GM21723 (cell line): ENCODE measurements at regions not wholly inside any gene's neighbourhood (a gene's known extent, or its start where the extent isn't known, plus 50 kb on each side); places are given as distances from the start of the nearest gene placed in this dataset.
"Not testable (repeated sequence)": the region's sequence is repeated elsewhere in the genome, so short reads cannot be mapped to it uniquely, and the experiment has no call there.

ENCODE experiments used
- ATAC-seq: cut with Tn5 transposase; IDR thresholded peaks from one replicate; pipeline ENCODE4 v1.9.1; 2021; ENCODE audit warnings: mild to moderate bottlenecking, moderate library complexity; ENCODE audit not compliant: unreplicated experiment

DNA sequence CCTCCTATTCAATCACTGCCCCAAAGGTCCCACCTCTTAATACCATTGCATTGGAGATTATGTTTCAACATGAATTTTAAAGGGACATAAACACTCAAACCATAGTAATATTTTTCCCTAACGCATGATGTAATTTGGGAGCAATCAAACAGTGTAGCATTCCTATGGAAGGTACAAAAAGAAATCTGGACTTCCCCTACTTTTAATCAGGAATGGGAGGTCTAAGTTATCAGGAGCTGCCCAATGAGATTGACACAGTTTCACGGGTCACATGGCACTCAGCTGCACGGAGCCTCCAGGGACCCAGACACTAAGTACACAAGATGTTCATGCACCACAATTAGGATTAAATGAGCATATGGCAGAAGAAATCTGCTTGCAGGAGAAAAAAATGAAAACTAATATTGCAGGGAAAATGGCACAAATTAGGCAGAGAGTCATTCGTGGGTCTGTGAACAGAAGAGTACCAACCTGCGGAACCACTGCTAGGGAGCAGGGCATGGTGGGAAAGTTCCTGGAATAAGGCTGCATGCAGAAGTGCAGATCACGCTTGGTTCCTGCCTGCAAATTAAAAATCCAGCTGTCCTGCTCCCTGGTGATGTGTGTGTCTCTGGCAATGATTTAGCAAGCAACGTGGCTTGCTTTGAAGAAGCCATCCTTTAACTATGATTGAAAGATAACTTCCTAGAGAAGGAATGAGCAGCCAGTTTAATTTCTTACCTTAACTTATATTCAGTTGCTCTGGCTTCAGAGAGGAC lies 326.6 kb upstream of the ID2 start:
- no peak for ATAC-seq

DNA sequence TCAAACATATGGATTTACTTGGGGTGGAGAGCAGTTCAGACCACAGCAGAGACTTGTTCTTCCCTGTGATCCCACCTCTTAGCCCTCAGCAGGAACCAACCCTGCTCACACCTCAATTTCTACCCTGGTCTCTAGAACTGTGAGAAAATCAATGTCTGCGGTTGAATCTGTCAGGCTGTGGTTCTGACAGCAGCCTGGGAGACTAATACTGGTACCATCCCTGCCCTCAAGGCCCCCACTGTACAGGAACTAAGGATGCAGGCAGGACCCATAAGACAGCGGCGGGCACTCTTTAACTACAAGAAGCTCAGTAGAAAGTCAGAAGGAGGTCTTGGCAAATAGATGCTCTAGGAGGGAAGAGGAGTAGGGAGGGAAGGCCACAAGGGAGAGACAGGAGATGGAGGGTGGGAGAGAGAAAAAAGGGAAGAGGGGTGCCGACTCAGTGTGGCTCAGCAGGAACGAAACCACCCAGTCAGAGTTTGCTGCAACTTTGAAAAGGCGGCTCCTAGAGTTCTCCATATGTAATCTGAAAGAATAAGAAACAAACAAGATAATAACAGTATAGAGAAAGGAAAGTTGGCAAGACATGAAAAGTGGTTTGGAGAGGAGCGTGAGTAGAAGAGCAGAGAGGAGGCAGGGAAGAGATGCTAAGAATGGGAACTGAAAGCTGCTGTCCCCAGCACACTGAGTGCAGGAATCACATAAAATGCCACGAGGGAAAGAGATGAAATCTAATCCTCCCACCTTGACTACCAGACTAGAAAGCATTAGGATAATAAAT lies 323.9 kb upstream of the ID2 start:
- ATAC-seq = no peak

DNA sequence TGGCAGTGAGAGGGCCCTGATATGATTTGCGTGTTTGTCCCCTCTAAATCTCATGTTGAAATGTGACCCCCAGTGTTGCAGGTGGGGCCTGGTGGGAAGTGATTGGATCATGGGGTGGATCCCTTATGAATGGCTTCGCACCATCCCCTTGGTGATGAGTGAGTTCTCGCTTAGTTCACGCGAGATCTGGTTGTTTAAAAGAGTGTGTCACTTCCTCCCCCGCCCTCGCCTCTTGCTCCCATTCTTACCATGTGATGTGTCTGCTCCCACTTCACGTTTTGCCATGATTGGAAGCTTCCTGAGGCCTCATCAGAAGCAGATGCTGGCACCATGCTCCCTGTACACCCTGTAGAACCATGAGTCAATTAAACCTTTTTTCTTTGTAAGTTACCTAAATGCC lies 319.9 kb upstream of the ID2 start:
- no peak for ATAC-seq

DNA sequence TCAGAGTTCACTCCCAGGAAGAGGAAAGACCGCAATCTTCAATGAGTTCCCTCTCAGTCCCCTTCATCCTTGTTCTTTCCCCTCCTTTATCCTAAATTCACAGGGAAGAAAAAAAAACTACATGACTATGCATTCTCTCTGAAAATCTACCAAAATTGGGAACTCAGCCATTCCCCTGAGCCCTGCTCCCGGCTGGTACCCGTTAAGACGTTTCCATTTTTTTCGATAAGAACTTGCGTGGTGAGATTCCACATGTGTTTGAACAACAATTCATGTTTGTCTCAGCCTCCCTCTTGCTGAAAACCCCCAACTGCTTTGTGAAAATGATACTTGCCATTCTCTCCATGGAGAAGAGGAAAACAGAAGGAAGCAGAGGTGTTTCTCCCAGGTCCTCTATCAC lies 318.7 kb upstream of the ID2 start:
- no peak for ATAC-seq

DNA sequence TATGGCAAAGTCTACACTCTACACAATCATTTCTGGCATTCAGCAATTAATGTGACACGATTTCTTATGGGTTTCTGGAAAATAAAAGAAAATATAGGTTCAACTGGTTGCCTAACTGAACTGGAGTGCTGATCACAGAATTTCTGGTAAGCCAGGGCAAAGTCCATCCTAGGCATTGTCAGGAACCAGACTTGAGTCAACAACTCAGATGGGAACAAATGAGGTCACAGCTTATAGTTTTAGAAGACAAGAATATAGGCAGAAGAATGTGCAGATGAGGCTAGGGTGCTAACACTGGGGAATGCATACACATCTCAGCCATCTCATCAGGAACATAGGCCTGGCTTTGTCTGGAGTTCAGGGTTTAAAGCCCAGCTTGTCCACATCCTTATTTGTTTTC lies 317.2 kb upstream of the ID2 start:
- no peak for ATAC-seq

DNA sequence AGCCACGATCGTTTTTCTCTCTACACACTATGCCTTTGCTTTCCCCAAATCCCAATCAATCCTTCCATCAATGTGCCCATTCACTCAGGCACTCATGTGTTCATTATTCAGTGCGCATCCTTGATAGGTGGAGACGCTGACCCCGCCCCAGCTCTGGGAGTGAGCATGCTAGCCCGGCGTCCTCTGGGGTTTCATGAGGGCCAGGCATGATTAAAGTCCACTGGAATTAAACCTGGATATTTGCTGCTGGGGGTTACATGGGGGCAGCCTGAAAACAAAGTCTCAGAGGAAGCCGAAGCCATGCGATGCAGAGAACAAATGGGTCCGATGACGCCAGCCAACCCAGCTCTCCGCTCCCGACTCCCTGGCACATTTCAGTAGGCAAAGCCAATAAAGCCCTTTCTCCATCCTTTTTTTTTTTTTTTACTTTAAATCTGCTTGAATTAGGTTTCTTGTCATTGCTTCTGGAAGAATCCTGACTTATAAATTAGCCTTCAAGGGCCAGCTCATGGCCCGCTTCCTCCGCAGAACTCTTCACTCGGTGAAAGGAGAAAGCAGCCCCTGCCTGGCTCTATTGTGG lies 316.4 kb upstream of the ID2 start:
- no peak for ATAC-seq

DNA sequence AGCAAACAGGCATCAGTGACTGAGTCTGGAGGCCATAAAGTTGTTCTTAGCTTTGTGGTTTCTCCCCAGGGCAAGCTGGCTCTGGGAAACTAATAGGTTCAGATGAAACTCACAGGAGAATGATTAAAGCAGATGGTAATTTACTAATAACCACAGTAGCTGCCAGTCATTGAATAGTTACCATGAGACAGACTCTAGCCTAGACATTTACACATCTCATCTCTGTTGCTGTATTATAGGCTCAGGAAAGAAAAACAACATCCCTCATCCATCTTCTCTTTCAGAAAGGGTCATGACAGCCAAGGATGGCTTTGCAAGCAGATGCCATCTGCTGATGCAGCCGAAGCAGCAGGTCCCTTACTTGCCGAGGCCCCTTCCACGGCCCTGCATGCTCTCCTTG lies 314.0 kb upstream of the ID2 start:
- ATAC-seq = no peak

DNA sequence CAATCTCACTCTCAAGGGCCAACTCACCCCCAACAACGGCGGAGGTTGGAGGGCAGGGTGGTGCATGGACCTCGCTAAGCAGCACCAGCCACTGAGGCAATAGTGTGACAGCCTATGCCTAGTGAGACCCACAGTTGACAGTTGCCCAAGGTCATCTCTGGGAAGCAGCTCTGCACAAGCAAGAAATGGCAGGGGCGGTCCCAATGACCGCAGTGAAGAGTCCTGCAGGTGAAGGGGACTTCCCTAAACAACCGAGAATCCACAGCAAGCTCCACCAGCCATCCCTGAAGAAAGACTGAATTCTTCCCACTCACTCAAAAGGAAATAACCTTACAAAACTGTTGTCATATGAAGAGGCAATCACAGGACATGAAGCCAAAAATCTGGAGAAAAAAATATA lies 313.4 kb upstream of the ID2 start:
- ATAC-seq = no peak

DNA sequence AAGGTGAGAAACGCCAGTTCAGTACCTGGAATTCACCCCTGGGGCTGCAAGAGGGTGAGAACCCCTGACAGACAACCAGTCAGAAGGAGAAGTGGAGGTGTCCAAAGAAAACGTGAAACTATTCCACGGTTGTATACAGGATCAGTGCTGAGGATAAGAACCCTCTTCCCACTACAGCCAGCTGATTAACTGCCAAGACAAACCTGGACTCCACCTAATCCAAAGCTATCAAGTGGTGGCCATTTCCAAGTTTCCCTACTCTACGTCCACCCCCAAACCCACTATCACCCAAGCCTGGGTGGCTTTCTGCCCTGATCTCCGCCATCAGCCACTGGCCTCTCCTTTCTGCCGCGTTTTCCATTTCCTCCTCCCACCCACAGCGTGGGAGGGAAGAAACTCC lies 312.3 kb upstream of the ID2 start:
- ATAC-seq = no peak

DNA sequence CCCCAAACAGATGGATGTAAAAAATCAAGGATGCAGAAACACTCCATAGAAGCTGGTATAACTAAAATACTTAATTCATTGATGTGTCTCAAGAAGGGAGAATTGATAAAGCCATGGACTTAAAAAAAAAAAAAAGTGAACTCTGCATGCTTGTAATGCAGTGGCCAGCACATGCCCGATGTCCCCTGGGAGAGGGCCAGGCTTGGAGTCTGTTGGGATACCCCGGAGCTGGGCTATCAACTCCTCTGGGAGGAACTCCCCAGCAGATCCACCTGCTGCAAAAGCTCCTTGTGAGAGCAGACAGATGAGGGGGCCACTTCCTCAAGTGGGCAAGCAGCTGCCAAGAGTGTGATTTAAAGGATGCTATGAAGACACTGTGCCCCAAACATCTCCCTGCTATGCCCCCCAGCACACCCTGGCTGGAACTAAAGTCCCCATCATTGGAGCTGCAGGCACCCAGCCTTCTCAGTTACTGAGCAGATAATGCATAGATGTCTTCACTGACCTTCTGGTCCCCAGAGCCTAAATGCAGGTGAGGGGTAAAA lies 311.5 kb upstream of the ID2 start:
- no peak for ATAC-seq

DNA sequence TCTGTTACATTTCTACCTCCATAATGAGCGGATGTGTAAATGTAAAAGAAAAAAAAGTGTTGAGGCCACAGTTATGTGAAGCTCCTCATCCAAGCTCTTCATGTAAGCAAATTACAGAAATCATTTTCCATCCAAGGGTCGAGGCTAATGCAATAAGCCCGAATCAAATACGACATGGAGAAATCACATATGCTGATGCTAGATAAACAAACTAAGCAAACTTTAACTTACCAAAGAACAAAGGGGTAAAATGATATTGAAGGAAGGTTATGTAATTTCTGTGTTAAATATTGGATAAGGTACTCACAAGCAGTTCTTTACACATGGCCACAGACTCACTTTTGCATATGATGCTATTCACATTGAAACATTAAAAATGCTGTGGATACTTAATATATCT lies 310.2 kb upstream of the ID2 start:
- no peak for ATAC-seq

DNA sequence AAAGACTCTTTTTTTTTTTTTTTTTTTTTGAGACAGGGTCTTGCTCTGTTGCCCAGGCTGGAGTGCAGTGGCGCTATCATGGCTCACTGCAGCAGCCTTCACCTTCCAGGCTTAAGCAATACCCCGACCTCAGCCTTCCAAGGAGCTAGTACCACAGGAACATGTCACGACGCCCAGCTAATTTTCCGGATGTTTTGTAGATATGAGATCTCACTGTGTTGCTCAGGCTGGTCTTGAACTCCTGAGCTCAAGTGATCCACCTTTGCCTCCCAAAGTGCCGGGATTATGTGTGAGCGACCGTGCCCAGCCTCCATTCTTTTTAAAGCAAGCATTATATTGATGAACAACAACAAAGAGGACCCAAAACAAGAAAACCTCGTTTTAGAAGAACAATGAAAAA lies 307.1 kb upstream of the ID2 start:
- no peak for ATAC-seq

DNA sequence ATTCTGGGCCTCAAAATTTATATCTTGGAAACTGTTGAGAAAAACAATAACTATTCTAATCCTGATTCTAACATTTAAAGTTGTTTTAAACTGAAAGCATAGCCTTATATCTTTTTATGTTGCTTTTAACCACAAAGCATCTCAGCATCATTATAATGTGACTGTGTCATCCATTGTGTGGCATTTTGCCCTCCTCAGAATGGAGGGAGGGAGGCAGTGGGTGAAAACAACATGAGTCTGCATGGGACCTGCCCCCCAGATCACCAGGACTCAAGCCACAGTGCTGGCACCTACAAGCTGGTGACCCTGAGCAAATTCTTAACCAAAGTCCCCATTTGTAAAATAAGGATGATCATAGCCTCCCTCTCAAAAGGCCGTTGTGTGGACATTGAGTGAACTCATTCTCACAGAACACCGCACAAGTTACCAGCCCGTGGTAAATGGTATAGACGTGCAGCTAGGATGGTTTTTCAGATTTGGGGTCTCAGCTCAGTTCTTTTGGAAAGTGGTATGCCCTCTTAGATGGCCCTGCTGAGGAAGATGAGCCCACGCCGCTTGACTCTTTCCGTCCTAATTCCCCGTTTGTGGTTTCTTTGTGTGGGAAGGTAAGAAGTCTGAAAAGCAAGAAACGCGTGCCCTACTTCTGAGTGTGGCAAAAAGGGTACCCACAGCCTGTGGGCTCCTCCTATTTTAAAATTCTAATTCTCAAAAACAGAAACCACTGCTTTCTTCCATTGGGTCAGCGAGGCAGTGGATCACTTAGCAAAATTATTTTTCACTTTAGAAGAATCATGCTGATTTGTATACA lies 305.0 kb upstream of the ID2 start:
- ATAC-seq = no peak

DNA sequence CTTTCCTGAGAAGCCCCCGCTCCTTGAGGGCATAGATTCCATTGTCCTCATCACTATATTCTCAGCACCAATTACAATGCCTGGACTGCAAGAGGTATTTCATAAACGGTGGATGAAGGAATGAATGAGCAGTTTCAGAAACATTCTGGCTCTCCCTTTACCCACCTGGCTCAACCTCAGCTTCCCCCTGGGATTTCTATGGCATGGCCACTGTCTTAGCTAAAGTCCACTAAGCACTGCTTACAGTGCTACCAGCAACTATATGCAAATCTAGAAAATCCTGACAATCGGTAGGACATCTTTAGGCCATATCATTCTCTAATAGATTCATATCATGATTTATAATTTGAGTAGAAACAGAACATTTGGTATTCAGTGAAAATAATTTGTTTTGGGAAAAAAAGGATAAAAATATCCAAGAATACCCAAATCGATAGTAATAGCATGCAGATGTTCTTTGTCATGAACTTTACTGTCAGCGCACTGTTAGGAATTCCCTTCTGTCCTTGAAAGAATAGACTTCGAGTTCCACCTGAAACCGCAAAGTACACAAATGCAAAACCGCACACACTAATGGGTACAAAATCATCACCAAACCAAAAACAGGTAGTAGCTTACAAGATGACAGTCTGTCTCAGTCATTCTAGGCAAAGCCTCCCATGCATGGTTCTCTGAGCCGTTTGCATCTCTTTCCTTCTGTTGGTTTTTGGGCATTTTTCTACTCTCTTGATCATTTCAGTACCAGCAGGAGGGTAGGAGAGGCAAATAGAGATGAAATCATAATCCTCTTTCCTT lies 303.6 kb upstream of the ID2 start:
- peak; percentile 83 for ATAC-seq

DNA sequence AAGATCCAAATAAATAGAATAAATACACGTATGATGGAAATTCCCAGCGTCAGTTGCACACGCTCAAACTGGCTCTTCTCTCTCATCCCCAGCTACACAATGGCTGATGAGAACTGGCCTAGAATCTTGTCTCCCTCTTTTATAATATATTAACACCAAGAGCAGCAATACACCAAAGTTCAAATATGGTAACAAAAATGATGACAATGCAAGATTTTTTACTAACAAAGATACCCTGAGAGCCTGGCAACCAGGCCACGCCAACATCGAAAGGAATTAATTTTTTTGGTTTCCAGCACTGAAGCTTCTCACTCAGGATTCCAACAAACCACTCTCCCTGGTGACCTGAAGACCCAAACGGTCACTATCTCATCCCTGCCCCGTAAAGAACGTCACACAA lies 302.7 kb upstream of the ID2 start:
- ATAC-seq = no peak

DNA sequence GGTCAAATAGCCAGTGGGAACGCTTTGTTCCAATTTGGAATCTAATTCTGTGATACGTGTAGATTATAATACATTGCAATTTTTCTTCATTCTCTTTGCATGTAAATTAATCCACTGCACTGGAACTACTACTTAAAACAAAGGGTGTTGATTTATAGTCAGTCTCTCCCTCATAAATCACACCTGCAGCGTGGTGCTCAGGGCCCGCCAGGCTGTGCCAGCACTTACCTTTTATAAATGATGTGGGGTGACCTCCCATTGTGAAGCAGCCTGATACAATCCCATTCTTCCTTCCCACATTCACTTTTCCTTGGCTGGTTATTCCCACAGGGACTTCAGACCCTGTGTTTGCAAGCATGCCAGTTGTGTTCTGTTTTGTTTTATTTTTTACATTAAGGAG lies 302.3 kb upstream of the ID2 start:
- ATAC-seq = no peak

DNA sequence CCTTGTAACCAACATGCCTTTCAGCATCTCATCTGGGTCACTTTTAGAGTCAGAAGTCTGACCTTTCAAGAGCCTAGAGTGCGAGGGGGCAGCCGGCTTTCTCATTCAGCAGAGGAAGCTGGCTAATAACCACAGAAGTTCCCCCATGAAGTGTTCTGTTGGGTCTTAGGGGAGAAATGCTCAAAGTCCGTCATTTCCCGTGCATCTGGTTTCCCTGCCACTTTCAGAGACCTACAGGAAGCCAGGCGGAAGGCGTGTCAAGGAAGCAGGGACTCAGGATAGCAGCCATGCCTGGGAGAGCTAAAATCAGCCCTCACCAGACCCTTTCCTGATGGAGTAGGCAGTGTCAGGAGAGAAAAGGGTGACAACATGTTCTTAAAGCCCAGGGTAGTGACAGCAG lies 301.8 kb upstream of the ID2 start:
- no peak for ATAC-seq

DNA sequence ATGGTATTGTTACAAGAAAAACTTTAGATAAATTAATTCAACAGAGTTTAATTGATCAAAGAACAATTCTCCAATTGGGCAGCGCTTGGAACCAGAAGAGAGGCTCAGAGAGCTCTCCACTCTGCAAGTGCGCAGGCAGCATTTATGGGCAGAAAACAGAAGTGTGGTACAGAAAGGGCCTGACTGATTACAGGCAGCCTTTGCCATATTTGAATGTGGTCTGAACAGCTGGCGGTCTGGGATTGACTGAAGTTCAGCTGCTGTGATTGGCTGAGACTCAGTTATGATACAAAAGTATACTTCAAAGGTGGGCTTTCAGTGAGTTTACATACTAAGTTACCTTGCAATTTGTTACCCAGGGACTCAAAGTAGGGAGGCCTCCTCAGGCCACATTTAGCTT lies 301.3 kb upstream of the ID2 start:
- no peak for ATAC-seq

DNA sequence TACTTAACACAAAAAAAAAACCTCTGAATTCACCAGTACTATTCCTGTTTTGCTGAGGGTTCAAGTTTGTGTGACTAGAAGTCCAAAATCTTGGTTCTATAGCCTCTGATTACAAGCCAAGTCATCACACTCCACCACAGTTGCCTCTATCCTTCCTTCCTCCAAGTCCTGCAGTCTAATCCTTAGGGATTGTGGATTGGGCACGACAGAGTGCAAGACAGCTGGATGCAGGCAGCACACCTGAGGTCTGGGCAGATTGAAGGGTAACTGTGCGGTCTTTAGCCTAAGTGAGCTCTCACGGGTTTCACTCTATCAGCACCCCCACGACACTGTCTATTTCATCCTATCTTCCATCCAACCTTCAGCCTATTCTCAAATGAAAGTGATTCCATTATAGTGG lies 299.4 kb upstream of the ID2 start:
- ATAC-seq = no peak

DNA sequence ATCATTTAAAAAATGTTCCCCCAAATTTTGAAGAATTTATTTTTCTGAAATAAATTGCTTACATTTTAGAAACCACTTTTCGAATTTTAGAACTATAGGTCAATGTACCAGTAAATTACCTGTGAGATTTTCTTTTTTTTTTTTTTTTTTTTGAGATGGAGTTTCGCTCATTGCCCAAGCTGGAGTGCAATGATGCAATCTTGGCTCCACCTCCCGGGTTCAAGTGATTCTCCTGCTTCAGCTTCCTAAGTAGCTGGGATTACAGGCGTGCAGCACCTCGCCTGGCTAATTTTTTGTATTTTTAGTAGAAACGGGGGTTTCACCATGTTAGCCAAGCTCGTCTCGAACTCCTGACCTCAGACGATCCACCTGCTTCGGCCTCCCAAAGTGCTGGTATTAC lies 295.1 kb upstream of the ID2 start:
- ATAC-seq = not testable (repeated sequence)
